ENCODE measurements at regions not wholly inside any gene's neighbourhood (a gene's known extent, or its start where the extent isn't known, plus 50 kb on each side); places are given as distances from the start of the nearest gene placed in this dataset.

DNA sequence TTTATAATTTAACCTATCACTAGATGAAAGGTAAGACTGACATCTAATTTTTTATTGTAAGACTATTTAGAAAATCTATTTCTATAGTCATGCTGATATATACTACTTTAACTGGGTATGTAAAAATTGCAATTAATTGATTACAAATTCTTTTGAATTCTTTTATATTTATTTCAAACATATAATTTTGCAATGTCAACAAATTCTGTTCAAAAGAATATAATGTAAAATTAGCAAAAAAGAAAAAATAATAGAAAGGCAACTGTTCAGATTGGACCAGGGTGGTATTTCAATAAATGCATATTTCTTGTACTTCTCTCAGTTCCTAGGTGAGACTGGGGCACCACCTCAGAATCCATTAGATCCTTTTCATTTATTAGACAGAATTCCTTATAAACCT lies 1053.5 kb upstream of the FBXO33 start:
- ATAC-seq (no peak), DNase-seq (no peak)
- intact Hi-C loops (cut with DNase I, micrococcal nuclease) = no loop called here
- Histone ChIP-seq H3K9me3 (peaks cover 23% of the 10 kb centered on the region), H3K36me3 (ENCODE audit: low read depth) (no peaks in the 10 kb centered on the region), H3K4me1 (ENCODE audit: low read depth) (no peaks in the 10 kb centered on the region), H3K4me3 (no peak overlapping the region)
- no peak for TF ChIP-seq CTCF (IDR thresholded peaks at IDR 0.05)

DNA sequence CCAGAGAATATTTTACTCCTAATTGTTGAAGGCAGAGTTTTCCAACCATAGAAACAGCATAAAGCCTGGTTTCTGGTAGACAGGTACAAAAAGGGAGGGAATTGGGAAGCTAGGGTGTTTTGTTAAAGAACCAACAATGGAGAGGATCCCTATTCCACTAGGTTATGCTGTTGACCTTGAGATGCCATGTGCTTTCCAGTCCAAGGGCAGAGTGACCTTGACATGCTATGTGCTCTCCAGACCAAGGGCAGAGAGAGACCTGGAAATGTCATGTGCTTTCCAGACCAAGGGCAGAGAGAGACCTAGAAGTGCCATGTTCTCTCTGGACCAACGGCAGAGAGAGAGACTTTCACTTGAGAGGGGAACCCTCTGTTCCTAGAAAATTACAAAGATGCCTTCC lies 1043.8 kb upstream of the FBXO33 start:
- intact Hi-C loops (cut with DNase I, micrococcal nuclease) = no loop called here
- DNase-seq = no peak
- TF ChIP-seq CTCF (IDR thresholded peaks at IDR 0.05) = no peak

GRCh38 chr14:40467969-40468368 lies 1035.7 kb upstream of the FBXO33 start:
- H3K4me1 ChIP-seq (ENCODE audit: low read depth) = no peaks in the 10 kb centered on the region
- H3K36me3 ChIP-seq (ENCODE audit: low read depth) = no peaks in the 10 kb centered on the region
- H3K9me3 ChIP-seq = peaks cover 44% of the 10 kb centered on the region
- DNase-seq (no peak), ATAC-seq (no peak)
- TF ChIP-seq CTCF (IDR thresholded peaks at IDR 0.05) = no peak
- intact Hi-C loops (cut with DNase I, micrococcal nuclease) = no loop called here
- H3K4me3 ChIP-seq = no peak overlapping the region

More for the DNA sequence above, 1043.8 kb upstream of the FBXO33 start:
- Histone ChIP-seq H3K4me1 (ENCODE audit: low read depth) (no peaks in the 10 kb centered on the region), H3K4me3 (no peak overlapping the region), H3K9me3 (peaks cover 46% of the 10 kb centered on the region), H3K36me3 (ENCODE audit: low read depth) (no peaks in the 10 kb centered on the region)
- ATAC-seq = no peak

DNA sequence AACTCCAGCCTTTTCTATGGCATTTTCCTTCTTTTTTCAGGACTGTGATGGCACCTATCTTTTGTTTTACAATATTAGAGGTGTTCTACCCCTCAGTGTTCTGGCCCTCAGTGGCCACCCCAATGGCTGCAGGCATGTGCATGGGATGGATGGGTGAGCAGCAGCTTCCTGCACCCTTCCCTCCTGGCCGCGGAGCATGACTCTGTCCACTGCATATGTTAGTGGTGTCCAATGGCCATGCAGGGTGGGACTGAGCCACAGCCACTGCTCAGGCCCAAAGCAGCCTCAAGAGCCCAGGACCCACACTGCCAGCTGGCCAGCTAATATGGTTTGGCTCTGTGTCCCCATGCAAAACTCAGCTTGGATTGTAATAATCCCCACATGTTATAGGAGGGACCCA lies 1032.3 kb upstream of the FBXO33 start:
- TF ChIP-seq CTCF (IDR thresholded peaks at IDR 0.05) = no peak
- H3K4me3 ChIP-seq = no peak overlapping the region
- no peak for ATAC-seq
- peaks cover 44% of the 10 kb centered on the region for H3K9me3 ChIP-seq
- no peaks in the 10 kb centered on the region for H3K36me3 ChIP-seq (ENCODE audit: low read depth)
- H3K4me1 ChIP-seq (ENCODE audit: low read depth) = no peaks in the 10 kb centered on the region
- no peak for DNase-seq
- intact Hi-C loops (cut with DNase I, micrococcal nuclease) = no loop called here

DNA sequence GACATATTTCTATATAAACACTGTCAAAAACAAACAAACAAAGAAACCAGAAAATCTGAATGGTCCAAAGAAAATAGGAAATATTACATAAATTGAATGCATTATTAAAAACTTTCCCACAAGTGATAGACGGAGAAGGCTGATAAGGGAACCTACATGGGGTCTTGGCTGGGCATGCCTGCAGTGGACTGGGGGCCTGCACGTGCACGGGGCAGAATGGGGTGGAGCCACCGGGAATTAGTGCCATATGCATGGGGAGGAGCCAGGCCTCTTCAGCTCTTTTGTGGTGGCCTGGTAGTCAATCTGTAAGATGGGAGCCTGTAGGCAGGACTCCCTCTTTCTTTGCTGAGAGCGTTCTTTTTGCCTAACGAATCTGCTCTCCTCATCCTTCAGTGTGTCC lies 1031.7 kb upstream of the FBXO33 start:
- DNase-seq = no peak
- no peak for ATAC-seq
- H3K4me1 ChIP-seq (ENCODE audit: low read depth) = no peaks in the 10 kb centered on the region
- H3K36me3 ChIP-seq (ENCODE audit: low read depth) = no peaks in the 10 kb centered on the region
- no peak for TF ChIP-seq CTCF (IDR thresholded peaks at IDR 0.05)
- no peak overlapping the region for H3K4me3 ChIP-seq
- H3K9me3 ChIP-seq = peaks cover 41% of the 10 kb centered on the region
- intact Hi-C loops (cut with DNase I, micrococcal nuclease) = no loop called here

DNA sequence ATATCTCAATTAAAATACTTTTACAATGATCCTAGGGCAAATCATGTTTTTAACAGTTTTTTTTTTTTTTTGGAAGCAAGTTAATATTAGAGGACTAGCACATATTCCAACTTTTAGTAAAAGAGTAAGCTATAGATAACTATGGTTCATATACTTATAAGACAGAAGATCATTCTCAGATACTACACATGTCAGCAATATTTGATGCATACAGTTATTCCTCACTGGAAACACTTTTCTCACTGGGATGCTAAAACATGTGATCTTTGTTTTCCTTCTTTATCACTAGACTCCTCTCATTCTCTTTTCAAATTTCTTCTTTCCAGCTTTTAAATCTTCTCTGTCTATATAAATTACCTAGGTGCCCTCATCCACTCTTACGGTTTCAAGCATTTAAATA lies 1020.4 kb upstream of the FBXO33 start:
- Histone ChIP-seq H3K4me1 (ENCODE audit: low read depth) (no peaks in the 10 kb centered on the region), H3K4me3 (no peak overlapping the region), H3K36me3 (ENCODE audit: low read depth) (no peaks in the 10 kb centered on the region), H3K9me3 (peaks cover 22% of the 10 kb centered on the region)
- intact Hi-C loops (cut with DNase I, micrococcal nuclease) = no loop called here
- TF ChIP-seq CTCF (IDR thresholded peaks at IDR 0.05) = no peak
- DNase-seq = no peak
- no peak for ATAC-seq
